ENCODE measurements at regions not wholly inside any gene's neighbourhood (a gene's known extent, or its start where the extent isn't known, plus 50 kb on each side); places are given as distances from the start of the nearest gene placed in this dataset.
"Not testable (repeated sequence)": the region's sequence is repeated elsewhere in the genome, so short reads cannot be mapped to it uniquely, and the experiment has no call there.

DNA sequence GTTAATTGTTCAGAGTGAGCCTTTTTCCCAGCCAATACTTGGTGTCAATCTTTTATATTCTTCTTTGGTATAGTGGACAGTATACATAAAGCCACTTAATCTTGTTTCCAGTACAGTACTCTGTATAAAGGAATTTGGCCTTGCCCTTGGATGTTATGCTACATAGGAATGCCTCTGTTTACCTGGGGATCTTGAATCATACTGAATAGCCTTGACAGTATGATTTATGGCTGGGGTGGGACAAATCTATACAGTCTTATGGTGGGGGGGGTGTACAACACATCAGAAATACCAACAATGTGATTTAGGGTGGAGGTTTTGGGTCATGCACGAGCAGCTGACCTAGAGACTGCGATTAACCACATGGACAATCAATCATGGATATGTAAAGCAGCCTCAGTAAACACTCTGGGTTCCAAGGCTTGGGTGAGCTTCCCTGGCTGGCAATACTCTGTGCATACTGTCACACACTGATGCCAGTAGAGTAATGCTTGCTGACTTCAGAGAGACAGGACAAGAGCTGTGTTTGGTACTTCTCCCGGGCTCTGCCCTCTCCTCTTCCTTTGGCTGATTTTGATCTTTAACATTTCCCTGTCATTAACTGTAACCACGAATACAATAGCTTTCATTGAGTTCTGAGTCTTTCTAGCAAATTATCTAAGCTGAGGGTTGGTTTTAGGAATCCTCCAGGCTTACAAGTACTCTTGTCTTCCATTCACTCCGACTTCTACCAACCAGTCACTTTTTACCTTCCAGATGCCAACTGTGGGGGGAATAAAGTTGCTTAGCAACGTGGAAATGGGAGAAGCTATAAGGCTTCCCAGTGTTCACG is 84.6 kb downstream of the IARS1 start:
- 81 to 86% (median 84%) methylated on average over 7 of the region's 7 CpGs for WGBS, 3 donors
- H3K27ac ChIP-seq = no peak overlapping the region

DNA sequence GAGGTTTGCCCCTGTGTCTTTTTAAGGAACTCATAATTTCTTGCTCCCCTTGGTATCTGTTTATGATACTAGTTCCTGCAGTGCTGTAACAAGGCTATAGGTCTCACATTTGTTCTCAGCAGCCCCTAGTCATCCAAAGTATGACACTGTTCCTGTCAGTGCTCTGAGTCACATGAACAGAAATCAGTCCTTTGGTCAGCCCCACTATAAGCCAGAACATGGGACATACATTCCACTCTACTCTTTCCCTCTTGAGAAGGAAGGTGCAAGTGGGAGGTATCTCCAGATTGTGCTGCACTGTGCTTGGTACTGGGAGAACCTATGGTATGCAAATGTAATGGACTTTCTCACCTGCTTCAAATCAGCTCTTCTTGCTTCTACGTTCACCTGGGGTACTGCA is 87.0 kb downstream of the IARS1 start:
- H3K4me3 ChIP-seq = no peak overlapping the region
- H3K36me3 ChIP-seq = no peaks in the 10 kb centered on the region
- no peaks in the 10 kb centered on the region for H3K9me3 ChIP-seq
- intact Hi-C loops (cut with DNase I) = no loop called here
- TF ChIP-seq EP300 (IDR thresholded peaks at IDR 0.05) (no peak), POLR2A (IDR thresholded peaks at IDR 0.05) (no peak)
- TF ChIP-seq, protein P1, sequence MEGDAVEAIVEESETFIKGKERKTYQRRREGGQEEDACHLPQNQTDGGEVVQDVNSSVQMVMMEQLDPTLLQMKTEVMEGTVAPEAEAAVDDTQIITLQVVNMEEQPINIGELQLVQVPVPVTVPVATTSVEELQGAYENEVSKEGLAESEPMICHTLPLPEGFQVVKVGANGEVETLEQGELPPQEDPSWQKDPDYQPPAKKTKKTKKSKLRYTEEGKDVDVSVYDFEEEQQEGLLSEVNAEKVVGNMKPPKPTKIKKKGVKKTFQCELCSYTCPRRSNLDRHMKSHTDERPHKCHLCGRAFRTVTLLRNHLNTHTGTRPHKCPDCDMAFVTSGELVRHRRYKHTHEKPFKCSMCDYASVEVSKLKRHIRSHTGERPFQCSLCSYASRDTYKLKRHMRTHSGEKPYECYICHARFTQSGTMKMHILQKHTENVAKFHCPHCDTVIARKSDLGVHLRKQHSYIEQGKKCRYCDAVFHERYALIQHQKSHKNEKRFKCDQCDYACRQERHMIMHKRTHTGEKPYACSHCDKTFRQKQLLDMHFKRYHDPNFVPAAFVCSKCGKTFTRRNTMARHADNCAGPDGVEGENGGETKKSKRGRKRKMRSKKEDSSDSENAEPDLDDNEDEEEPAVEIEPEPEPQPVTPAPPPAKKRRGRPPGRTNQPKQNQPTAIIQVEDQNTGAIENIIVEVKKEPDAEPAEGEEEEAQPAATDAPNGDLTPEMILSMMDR (IDR thresholded peaks at IDR 0.05) = no peak
- DNase-seq = no peak
- 72 to 74% (median 73%) methylated on average over 1 of the region's 1 CpG for WGBS, 3 donors
- H3K27me3 ChIP-seq = no peaks in the 10 kb centered on the region
- H3K27ac ChIP-seq = no peak overlapping the region
- H3K4me1 ChIP-seq (ENCODE audit: insufficient read depth) = no peaks in the 10 kb centered on the region

More for the DNA sequence above, 84.6 kb downstream of the IARS1 start:
- Histone ChIP-seq H3K36me3 (no peaks in the 10 kb centered on the region), H3K27me3 (no peaks in the 10 kb centered on the region), H3K4me1 (ENCODE audit: insufficient read depth) (no peaks in the 10 kb centered on the region), H3K4me3 (no peak overlapping the region), H3K9me3 (no peaks in the 10 kb centered on the region)
- TF ChIP-seq EP300 (IDR thresholded peaks at IDR 0.05) (no peak), POLR2A (IDR thresholded peaks at IDR 0.05) (no peak)
- TF ChIP-seq, protein P1 (IDR thresholded peaks at IDR 0.05) = no peak
- DNase-seq = no peak
- intact Hi-C loops (cut with DNase I) = no loop called here

DNA sequence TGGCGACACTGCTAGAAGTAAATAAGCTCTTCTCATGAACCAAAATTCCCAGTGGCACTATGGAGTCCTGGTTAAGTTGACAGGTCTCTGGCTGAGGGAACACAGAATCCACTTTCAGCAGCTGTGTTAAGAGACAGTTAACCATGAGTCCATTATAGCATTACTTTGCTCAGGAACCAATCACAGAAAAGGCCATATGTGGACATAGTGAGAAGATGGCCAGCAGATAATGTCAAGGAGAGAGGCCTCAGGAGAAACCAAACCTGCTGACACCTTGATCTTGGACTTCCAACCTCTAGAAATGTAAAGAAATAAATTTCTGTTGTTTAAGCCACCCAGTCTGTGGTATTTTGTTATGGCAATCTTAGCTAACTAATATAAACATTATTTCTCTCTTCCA is 88.7 kb upstream of the SPTLC1 start:
- DNase-seq; H3K9me3 ChIP-seq; intact Hi-C loops (cut with DNase I); H3K4me1 ChIP-seq (ENCODE audit: insufficient read depth); H3K27me3 ChIP-seq; H3K4me3 ChIP-seq; H3K36me3 ChIP-seq; H3K27ac ChIP-seq: not testable (repeated sequence)
- 78 to 85% (median 80%) methylated on average over 1 of the region's 1 CpG for WGBS, 3 donors

DNA sequence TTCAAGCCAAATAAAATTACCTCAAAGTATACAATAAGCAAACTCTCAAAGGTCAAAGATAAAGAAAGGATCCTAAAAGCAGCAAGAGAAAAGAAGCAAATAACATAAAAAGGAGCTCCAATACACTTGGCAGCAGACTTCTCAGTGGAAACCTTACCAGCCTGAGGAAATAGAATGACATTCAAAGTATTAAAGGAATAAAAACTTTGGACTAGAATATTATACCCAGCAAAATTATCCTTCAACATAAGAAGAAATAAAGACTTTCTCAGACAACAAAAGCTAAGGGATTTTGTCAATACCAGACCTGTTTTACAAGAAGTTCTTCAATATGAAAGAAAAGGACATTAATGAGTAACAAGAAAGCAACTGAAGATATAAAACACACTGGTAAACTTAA is 83.0 kb upstream of the SPTLC1 start:
- intact Hi-C loops (cut with DNase I); DNase-seq; H3K4me1 ChIP-seq (ENCODE audit: insufficient read depth): not testable (repeated sequence)

DNA sequence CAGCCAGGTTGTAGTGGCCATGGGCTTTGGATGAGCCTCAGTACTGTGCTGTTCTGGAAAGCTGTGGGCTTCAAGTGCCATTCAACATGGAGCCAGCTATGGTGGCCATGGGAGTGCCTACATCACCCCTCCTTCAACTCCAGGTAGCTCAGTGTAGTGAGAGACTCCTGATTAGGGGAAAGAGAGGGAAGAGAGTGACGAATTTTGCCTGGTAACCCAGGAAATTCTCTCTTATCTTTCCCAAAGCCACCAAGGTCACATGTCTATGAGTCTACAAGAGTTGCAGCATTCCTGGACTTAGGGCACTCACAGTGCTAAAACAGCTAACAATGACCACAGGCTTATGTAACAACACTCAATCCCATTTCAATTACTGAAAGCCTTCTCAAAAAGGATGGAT is 81.7 kb upstream of the SPTLC1 start:
- DNase-seq = no peak
- Histone ChIP-seq H3K4me3 (no peak overlapping the region), H3K27me3 (no peaks in the 10 kb centered on the region), H3K36me3 (no peaks in the 10 kb centered on the region), H3K27ac (no peak overlapping the region), H3K9me3 (no peaks in the 10 kb centered on the region), H3K4me1 (ENCODE audit: insufficient read depth) (no peaks in the 10 kb centered on the region)
- TF ChIP-seq, protein P1 (IDR thresholded peaks at IDR 0.05) = no peak
- TF ChIP-seq EP300 (IDR thresholded peaks at IDR 0.05) (no peak), POLR2A (IDR thresholded peaks at IDR 0.05) (no peak)
- WGBS, 3 donors = 21 to 35% (median 27%) methylated on average over 1 of the region's 1 CpG
- intact Hi-C loops (cut with DNase I) = no loop called here

More for the DNA sequence above, 83.0 kb upstream of the SPTLC1 start:
- not testable (repeated sequence) for H3K9me3 ChIP-seq, H3K27me3 ChIP-seq, H3K27ac ChIP-seq, H3K4me3 ChIP-seq, H3K36me3 ChIP-seq

All from ovary (tissue), 7 donors.